ENCODE measurements at regions not wholly inside any gene's neighbourhood (a gene's known extent, or its start where the extent isn't known, plus 50 kb on each side); places are given as distances from the start of the nearest gene placed in this dataset.

DNA sequence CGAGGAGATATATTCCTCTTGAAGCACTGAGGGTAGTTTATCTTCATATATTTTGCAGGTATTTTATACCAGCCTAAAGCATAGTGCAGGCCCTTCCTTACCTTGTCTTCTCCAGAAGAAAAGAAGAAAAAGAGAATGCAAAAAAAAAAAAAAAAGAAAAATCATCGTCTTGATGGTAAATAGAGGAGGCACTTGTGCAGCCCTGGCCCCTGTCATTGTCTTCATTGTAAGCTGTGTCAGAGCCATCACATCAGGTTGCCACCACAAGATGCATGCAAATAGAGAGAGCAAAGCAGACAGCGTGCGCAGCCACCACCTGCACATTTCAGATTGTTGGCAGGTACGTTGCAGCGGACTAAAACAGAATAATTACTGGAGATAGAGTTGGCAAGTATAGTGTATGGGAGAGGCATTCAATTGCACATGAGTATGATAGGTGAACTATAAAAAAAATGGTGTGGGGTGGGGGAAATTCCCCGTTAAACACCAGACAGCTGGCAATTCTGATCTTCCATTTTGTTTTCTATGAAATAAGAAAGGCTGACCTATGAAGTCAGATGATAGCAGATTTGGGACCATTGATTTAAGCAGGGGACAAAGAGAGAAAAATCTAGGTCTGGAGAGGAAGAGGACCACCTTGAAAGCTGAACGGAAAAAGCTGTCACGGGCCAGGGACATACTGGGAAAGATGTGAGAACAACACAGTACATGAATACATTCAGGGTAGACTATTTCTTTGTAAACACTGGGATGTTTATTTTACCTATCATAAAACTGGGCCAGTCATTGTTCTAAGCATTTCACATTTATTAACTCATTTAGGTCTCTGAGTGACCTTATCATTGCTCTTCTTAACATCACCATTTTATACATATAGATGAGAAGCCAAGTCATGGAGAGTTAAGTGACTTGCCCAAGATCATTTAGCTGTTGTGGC, 306.3 kb upstream of the SP8 start:
- DNase-seq (ENCODE audit: low read depth in 3 of 3) = no peak

DNA sequence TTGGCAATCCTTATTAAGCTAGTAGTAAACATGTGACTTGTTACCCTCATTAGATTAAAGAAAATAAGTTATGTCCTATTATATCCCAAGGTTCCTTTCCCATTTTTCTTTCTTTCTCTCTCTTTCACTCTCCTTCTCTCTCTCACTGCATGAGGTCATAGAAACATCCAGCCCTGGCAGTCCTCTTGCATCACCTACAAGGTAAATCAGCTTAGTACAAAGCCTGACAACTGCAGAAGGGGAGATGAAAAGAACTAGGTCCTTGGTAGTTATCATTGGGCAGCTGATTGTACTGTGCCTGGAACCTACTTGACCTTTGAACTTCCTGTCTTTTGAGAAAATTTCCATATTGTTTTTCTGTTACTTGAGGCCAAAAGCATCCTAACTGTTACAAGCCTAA, 307.9 kb upstream of the SP8 start:
- no peak for DNase-seq (ENCODE audit: low read depth in 3 of 3)

DNA sequence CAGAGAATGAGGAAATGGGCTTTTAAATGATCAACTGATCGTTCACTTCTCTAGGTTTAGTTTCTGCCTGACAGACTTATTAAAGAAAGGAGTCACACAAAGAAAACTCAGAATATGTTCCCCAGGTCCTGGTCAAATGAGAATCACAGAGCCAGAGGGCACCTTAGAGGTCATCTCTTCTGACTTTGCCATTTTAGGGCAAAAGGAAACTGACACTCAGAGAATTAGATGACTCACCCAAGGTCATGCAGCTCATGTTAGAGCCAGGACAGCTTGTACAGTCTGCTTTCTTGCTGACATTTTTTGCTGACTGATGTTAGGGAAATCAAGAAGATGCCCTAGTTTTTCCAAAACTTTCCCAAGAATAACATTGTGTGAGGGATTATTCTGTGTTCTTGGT, 312.7 kb upstream of the SP8 start:
- no peak for DNase-seq (ENCODE audit: low read depth in 3 of 3)

DNA sequence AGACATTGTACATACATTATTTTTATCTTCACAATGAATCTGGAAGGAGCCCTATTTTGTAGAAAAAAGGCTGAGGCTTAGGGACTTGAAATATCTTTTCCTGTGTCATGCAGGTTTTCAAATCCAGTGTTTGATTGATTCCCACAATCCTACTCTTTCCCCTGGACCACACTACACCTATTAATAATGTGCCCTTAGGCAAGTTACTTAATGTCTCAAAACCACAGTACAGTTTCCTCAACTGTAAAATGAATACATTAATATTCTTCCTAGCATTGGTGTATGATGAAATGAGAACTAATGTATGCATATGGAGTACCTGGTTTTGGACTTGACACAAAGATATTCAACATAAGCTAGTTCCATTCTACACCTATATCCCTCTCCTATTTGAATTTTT, 313.3 kb upstream of the SP8 start:
- no peak for DNase-seq (ENCODE audit: low read depth in 3 of 3)

DNA sequence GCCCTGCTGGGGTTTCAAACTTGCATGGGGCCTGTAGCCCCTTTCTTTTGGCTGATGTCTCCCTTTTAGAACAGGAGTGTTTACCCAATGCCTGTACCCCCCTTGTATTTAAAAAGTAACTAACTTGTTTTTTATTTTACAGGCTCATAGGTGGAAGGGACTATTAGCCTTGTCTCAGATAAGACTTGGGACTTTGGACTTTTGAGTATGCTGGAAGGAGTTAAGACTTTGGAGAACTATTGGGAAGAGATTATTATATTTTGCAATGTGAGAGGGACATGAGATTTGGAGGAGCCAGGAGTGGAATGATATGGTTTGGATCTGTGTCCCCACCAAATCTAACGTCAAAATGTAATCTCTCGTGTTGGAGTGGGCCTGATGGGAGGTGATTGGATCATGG, 314.9 kb upstream of the SP8 start:
- no peak for DNase-seq (ENCODE audit: low read depth in 3 of 3)

DNA sequence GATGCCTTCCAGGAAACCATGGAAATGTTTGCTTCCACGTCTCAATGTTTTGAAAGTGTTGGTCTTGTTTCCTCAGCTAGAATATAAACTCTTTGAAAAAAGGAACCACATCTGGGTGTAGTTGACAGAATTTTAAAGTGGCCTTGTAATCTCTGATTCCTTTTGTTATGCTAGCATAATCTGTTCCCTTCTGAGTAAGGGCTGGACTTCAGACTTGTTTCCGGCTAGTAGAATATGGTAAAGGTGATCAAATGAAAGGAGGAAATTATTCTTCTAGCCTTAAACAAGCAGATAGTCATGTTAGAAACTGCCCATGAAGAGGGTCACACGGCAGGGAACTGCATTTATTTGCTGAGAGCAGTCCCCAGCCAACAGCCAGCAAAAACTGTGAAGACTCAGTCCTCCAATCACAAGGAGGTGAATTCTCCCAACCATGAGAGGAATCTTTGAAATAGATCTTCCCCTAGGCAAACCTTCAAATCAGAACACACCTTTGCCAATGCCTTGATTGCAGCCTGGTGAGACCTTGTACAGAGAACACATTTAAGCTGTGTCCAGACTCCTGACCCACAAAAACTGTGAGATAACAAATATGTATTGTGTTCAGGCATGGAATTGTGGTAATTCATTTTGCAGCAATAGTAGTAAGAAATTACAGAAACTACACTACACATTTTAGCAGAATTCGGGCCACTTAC, 316.9 kb upstream of the SP8 start:
- no peak for DNase-seq (ENCODE audit: low read depth in 3 of 3)

DNA sequence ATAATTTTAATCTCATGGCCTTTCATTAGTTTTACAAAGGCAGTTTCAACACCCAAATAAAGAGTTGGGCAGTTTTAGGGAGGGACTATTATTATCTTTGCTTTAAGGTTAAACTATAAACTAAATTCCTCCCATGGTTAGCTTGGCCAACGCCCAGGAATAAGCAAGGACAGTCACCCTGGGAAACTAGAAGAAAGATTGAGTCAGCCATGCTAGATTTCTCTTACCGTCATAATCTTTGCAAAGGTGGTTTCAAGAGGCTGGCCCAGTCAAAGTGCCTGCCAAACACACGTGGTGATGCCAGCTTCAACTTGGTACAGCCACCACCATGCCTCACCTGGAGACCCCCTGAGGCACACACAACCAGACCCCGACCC, 317.4 kb upstream of the SP8 start:
- no peak for DNase-seq (ENCODE audit: low read depth in 3 of 3)

DNA sequence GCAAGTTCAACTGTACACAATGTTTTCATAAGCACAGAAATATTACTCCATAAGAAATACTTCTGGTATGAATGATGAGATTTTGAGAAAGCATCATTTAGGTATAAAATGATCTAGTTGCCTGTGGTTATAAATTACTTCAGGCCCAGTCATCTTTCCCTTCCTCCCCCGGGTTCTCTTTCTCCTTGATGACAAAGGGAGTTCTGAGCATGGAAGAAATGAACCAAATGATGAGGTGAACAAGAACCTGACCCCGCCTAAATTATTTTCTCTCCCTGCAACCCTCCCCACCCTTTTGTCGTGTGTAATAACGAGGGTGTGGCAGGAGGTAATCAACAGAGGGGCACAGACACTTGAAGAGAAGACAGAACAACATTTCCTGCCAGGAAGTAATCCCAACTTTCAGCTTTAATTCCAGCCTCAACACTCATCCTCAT, 319.6 kb upstream of the SP8 start:
- no peak for DNase-seq (ENCODE audit: low read depth in 3 of 3)

DNA sequence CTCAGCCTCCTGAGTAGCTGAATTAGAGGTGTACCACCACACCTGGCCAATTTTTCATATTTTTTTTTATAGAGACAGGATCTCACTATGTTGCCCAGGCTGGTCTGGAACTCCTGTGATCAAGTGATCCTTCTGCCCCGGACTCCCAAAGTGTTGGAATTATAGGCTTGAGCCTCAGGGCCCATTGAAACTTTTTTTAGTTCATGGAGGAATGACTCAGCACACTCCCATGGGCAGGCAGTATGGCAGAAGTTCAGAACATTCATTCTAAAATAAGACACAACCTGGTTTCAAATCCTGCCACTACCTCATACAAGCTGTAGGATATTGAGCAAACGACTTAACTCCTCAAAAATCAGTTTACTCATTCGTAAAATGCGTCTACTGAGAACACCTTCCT, 320.4 kb upstream of the SP8 start:
- no peak for DNase-seq (ENCODE audit: low read depth in 3 of 3)

DNA sequence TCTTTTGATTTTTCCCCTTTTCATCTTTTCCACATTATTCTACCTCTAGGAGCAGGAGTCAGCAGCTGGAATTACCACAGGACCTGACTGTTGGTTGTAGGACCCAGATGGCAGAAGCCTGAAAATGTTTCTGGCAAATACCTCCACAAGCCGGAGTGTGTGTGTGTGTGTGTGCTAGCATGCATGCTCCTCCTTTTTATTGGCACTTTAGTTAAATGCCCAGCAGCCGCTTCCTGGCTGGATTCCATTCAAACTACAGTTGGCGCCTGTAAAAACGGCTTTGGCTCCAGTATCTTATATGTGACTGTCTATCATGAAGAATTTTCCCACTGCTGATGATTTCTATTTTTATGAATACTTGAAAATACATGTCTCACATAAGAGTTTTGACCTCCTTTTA, 319.7 kb upstream of the SP4 start:
- no peak for DNase-seq (ENCODE audit: low read depth in 3 of 3)

DNA sequence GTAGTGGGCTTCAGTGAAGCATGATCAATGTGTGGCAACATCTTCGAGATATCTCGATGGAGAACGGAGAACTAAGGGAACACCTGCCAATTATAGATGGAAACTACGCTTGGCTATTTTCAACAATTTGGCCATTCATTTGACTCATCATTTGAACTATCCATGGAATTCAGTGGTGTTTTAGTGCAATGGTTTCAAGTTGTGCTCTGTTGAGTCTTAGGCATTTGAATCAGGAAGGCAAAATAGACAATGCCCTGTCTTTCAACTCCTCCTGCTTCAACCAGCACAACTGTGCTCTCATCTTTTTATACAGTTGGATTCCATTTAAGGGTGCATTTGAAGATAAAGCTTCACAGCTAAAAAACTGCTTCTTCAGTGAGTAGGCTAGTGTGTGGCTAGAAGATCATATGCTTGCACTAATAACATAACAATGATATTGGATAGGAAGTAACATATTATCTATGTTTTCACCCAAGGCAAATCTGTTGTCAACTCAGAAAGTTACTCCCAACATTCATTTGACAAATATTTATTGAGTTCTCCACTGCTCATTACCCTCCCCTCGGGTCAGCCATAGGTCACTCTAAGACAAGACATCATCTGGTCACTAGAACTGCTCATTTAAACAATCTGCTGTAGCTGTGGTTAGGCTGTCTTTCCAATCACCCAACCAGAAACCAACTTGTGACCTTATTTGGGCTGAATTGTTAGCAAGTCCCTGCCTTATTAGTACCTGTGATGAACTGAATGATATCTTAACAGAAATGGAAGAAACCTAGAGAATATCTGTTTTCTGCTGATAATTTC, 314.1 kb upstream of the SP4 start:
- no peak for DNase-seq (ENCODE audit: low read depth in 3 of 3)

DNA sequence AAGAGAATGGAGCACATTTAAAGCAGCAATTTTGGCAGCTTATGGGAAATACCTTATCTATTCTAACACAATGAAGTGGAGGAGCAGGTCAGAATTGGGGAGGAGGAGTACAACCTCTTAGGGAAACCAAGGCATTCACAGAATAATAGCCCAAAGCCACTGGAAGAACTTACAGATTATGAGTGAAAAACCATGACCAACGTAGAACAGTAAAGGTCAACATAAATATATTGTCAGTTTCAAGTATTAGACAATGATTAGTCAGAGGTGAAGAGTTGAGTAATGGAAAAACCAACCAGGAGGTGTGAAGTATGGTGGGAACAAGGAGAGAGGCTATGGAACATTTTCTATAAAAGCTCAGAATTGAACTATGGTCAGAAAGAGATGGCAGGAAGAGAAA, 304.3 kb upstream of the SP4 start:
- DNase-seq (ENCODE audit: low read depth in 3 of 3) = no peak

DNA sequence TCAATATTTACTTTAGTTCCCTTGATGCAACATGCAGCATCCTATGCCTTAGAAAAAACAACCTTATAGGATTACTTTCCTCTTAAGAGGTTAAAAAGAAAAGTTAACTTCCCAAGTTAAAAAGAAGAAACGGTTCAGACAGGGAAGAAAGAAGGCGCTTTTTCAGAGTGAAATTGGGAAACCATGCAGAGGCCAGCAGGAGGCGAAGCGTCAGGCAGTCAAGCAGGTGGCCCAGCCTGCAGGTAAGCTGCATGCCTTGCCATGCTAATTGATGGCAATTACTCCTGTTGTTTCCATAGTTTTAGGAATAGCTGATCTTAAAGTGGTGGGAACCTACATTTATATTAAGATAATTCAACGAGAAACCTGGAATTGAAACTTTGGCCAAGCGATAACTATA, 302.6 kb upstream of the SP4 start:
- no peak for DNase-seq (ENCODE audit: low read depth in 3 of 3)

DNA sequence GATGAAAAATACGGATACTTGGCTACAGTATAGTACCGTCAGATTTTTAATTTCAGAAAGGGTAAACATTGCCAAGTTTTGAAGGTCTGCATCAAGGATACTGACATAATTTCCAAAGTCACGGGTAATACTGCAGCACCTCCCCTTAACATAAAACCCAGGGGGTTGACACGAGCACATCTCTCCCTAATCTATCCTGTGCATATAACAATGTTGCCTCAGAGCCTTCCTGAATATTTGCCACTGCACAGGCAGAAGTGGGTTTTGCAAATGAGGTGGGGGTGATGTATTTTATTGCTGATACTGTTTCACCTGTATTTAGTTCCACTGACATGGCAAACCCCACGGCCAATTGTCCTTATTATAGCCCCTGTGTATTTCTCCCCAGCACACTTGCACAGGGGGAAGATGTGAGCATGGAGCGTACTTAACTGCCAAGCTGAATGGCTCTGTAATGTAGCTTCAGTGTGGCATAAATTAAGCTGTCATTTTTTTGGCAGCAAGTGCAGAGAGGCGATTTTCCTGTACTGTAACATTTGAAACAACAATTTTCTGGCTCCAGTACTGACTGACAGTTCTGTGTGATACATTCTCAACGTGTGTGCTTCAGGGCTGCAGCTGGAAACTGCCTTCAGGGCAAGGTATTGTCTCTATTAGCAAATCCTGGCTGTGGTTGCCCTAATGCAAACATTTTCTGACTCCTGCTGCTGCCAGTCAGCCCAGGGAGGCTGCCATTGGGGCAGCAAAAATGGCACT, 299.6 kb upstream of the SP4 start:
- DNase-seq (ENCODE audit: low read depth in 3 of 3) = no peak

DNA sequence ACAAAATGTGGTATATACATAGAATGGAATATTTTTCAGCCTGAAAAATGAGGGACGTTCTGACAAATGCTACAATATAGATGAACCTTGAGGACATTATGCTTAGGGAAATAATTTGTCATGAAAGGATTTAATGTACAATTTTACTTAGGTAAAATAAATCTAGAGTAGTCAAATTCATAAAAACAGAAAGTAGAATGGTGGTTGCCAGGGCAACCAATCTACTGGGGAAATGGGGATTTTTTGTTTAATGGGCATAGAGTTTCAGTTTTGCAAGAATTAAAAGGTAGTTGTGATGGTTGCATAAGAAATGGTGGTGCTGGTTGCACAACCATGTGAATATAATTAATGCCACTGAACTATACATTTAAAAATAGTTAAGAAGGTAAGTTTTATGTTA, 296.0 kb upstream of the SP4 start:
- no peak for DNase-seq (ENCODE audit: low read depth in 3 of 3)

DNA sequence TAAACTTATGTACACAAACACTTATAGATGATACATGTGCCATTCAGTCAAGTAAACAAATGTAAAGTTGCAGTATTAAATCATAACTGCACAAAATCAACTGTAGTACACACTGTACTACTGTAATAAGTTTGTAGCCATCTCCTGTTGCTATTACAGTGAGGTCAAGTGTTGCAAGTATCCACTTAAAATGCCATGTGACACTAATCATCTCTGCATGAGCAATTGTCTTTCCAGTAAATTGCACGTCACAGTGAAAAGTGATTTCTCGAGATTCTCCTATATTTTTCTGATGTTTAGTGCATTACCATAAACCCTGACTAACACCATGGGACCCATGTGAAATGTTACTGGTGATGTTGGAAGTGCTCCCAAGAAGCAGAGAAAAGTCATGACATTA, 293.3 kb upstream of the SP4 start:
- DNase-seq (ENCODE audit: low read depth in 3 of 3) = no peak

DNA sequence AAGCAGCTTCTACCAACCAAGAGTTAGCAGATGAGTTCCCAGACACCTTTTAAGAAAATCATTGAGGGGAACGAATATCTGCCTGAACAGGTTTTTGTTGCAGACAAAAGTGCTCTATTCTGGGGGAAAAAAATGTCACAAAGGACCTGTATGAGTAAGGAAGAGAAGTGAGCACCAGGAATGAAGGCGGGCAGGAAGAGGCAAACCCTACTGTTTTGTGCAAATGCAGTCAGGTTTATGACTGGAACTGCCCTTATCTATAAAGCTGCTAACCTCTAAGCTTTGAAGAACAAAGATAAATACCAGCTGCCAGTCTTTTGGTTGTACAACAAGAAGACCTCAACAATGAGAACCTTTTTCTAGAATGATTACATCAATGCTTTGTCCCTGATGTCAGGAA, 292.4 kb upstream of the SP4 start:
- no peak for DNase-seq (ENCODE audit: low read depth in 3 of 3)

DNA sequence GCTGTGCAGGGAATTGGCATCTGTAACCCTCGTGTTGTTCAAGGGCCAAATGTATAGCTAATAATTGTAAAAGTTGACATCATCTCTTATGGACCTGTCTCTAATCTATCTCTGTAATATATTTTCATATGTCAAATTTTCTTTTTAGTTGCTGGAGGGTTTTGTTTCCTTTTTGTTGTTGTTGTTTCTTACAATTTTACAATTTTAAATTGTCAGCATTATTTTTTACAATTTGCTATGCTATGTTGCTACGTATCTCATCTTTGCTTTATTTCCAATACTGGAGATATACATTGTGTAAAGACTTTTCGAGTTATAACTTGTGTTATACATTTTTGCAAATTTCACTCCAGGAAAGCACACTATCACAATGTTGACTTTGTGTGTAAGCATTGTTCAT, 290.2 kb upstream of the SP4 start:
- no peak for DNase-seq (ENCODE audit: low read depth in 3 of 3)

DNA sequence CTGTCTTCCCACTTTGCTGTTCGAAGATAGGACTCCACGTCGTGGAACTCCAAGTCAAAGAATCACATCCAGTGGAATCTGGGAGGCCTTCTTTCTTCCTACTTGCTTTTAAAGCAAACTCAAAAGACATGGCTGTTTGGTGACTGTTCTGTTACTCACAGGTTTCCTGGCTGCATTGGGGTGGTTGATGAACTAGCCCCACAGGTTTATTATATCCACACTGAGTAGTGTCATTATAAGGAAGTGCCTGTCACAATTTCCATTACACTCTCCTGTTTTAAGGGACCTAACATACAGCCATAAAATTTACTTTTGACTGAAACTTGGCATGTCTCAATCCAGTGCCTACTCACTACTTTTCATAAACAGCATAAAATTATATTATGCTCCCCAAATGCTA, 287.3 kb upstream of the SP4 start:
- no peak for DNase-seq (ENCODE audit: low read depth in 3 of 3)

DNA sequence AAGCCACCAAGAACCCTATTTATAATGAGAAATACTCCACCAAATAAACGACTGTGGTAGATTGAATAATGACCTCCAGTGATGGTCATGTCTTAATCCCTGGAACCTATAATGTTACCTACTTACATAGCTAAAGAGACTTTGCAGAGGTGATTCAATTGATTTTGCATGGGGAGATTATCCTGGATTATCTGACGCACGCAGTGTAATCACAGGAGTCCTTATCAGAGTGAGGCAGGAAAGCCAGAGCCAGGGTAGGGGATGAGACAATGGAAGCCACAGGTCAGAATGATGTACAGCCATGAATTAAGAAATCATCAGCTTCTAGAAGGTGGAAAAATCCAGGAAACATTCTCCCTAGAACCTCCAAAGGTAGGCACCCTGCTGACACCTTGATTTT, 286.4 kb upstream of the SP4 start:
- no peak for DNase-seq (ENCODE audit: low read depth in 3 of 3)

DNA sequence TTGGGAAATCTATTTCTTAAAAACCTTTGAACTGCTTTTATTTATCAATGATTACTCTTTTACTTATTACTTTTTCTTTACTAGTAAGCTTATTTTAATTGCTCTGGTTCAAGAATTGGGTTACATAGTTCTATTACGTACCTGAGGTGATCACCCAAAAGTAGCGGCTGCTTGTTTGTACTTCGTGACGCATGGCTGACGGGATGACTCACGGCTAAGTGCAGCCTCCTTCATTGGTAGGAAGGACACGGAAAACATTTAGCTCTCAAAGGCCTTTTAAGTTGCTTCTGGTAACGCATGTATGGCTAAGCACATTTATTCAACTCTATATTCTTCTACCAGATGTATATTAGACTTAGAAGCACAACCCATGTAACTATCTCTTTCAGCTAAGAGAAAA, 285.8 kb upstream of the SP4 start:
- DNase-seq (ENCODE audit: low read depth in 3 of 3) = no peak
